ENCODE measurements at regions not wholly inside any gene's neighbourhood (a gene's known extent, or its start where the extent isn't known, plus 50 kb on each side); places are given as distances from the start of the nearest gene placed in this dataset.
"Not testable (repeated sequence)": the region's sequence is repeated elsewhere in the genome, so short reads cannot be mapped to it uniquely, and the experiment has no call there.

DNA sequence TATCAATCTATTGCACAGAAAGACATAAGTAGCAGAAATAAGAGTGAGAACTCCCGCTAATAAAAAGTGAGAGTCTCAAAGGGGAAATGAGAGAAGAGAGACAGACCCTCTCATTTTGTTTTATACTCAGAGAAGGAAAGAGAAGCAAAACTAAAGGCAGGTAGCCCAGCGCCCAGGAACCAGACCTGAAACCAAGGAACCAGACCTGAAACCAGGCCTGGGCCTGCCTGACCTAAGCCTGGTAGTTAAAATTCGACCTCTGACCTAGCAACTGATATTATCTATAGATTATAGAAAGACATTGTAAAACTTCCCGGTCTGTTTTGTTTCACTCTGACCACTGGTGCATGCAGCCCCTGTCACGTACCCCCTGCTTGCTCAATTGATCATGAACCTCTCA lies 134.5 kb upstream of the SEMA6A start:
- Histone ChIP-seq H3K9me3 (no peaks in the 10 kb centered on the region), H3K36me3 (no peaks in the 10 kb centered on the region), H3K4me3 (no peak overlapping the region), H3K27ac (no peak overlapping the region), H3K27me3 (no peaks in the 10 kb centered on the region), H3K4me1 (no peaks in the 10 kb centered on the region)
- intact Hi-C loops (cut with DNase I; ENCODE audit: low total_unique reads) = no loop called here
- WGBS, 5 donors = 73 to 83% (median 79%) methylated on average over 5 of the region's 5 CpGs
- TF ChIP-seq POLR2A (IDR thresholded peaks at IDR 0.05) = no peak
- no peak for TF ChIP-seq EP300 (IDR thresholded peaks at IDR 0.05)
- no peak for TF ChIP-seq POLR2AphosphoS5 (IDR thresholded peaks at IDR 0.05)
- TF ChIP-seq, protein P1, sequence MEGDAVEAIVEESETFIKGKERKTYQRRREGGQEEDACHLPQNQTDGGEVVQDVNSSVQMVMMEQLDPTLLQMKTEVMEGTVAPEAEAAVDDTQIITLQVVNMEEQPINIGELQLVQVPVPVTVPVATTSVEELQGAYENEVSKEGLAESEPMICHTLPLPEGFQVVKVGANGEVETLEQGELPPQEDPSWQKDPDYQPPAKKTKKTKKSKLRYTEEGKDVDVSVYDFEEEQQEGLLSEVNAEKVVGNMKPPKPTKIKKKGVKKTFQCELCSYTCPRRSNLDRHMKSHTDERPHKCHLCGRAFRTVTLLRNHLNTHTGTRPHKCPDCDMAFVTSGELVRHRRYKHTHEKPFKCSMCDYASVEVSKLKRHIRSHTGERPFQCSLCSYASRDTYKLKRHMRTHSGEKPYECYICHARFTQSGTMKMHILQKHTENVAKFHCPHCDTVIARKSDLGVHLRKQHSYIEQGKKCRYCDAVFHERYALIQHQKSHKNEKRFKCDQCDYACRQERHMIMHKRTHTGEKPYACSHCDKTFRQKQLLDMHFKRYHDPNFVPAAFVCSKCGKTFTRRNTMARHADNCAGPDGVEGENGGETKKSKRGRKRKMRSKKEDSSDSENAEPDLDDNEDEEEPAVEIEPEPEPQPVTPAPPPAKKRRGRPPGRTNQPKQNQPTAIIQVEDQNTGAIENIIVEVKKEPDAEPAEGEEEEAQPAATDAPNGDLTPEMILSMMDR (IDR thresholded peaks at IDR 0.05) = no peak
- no peak for DNase-seq

DNA sequence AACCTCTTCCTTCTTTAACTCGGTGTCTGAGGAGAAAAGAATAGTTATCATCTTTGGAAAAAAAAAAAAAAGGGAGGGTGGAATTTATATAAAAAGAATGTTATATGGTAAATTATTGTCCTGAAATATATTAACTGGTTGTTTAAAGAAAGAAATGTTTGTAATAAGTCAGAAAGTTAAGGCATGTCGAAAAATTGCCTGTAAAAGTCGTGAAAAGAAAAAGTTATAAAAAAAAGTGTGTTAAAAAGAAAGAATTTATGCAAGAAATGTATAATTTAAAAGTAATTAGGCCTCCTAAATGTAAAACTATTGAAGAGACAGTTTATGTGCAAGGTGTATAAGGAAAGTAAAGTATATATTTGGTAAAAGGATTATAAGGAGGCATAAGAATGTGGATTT lies 130.5 kb upstream of the SEMA6A start:
- H3K4me1 ChIP-seq; H3K27ac ChIP-seq; H3K27me3 ChIP-seq; intact Hi-C loops (cut with DNase I; ENCODE audit: low total_unique reads); H3K36me3 ChIP-seq; DNase-seq; H3K9me3 ChIP-seq; H3K4me3 ChIP-seq: not testable (repeated sequence)
- WGBS, 5 donors = 79 to 92% (median 86%) methylated on average over 3 of the region's 3 CpGs

DNA sequence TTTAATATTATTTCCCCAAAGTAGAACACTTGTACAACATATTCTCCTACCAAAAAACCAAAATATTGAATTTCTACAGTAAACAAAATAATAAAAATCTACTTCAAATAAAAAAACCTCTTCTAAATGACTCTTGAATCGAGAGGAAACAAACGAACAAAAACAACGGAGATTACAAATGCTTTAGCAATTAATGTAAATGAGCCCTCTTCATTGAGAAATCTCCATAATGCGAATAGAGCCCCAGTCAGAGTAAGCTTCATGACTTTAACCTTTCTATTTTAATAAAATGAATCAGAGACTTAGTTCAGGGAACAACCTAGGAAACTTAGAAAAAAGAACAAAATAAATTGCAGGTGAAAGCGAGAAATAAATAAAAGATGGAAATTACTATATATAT lies 129.3 kb upstream of the SEMA6A start:
- no peak overlapping the region for H3K4me3 ChIP-seq
- WGBS, 5 donors = 89 to 93% (median 90%) methylated on average over 5 of the region's 5 CpGs
- no peak for DNase-seq
- no peaks in the 10 kb centered on the region for H3K27me3 ChIP-seq
- no peak for TF ChIP-seq POLR2AphosphoS5 (IDR thresholded peaks at IDR 0.05)
- no peak for TF ChIP-seq POLR2A (IDR thresholded peaks at IDR 0.05)
- H3K4me1 ChIP-seq = no peaks in the 10 kb centered on the region
- no peak overlapping the region for H3K27ac ChIP-seq
- intact Hi-C loops (cut with DNase I; ENCODE audit: low total_unique reads) = no loop called here
- no peaks in the 10 kb centered on the region for H3K36me3 ChIP-seq
- H3K9me3 ChIP-seq = no peaks in the 10 kb centered on the region

DNA sequence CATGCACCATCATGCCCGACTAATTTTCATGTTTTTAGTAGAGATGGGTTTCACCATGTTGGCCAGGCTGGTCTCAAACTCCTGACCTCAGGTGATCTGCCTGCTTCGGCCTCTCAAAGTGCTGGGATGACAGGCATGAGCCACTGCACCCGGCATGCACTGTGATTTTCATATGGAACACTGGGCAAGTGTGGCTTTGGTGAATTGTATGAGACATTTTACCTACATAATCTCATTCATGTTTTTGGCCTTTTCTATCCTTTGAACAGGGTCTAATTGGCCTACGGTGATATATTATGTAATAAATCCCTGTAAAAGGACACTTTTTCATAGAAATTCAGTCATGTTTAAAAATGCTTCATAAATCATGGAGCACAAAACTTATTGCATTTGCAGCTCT lies 128.7 kb upstream of the SEMA6A start:
- no peak for DNase-seq
- Histone ChIP-seq H3K4me1 (no peaks in the 10 kb centered on the region), H3K4me3 (no peak overlapping the region), H3K27ac (no peak overlapping the region), H3K9me3 (no peaks in the 10 kb centered on the region), H3K36me3 (no peaks in the 10 kb centered on the region), H3K27me3 (no peaks in the 10 kb centered on the region)
- TF ChIP-seq POLR2A (IDR thresholded peaks at IDR 0.05) (no peak), EP300 (IDR thresholded peaks at IDR 0.05) (no peak), POLR2AphosphoS5 (IDR thresholded peaks at IDR 0.05) (no peak)
- TF ChIP-seq, protein P1 (IDR thresholded peaks at IDR 0.05) = no peak
- intact Hi-C loops (cut with DNase I; ENCODE audit: low total_unique reads) = no loop called here
- 81 to 96% (median 89%) methylated on average over 4 of the region's 4 CpGs for WGBS, 5 donors

DNA sequence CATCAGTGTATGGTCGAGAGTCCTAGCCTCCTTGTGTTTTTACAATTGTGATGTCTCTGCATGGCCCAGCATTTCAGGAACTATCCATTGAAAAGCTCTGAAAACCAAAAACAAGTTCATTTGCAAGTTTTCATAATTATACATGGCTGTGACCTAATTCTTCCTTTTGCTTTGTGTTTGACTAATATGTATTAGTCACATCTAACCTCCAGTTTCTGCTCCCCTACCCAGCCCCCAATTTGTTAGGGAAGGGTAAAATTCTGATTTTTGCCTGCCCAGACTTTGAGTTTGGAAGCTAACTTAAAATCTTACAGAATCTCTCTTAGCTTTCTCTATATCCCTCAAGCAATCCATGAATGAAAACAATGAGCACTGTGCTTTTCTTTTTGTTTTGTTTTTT lies 128.2 kb upstream of the SEMA6A start:
- Histone ChIP-seq H3K27ac (no peak overlapping the region), H3K9me3 (no peaks in the 10 kb centered on the region), H3K4me3 (no peak overlapping the region), H3K4me1 (no peaks in the 10 kb centered on the region), H3K36me3 (no peaks in the 10 kb centered on the region), H3K27me3 (no peaks in the 10 kb centered on the region)
- DNase-seq = no peak
- TF ChIP-seq EP300 (IDR thresholded peaks at IDR 0.05) = no peak
- intact Hi-C loops (cut with DNase I; ENCODE audit: low total_unique reads) = no loop called here
- WGBS, 5 donors = 68 to 81% (median 78%) methylated on average over 1 of the region's 1 CpG

DNA sequence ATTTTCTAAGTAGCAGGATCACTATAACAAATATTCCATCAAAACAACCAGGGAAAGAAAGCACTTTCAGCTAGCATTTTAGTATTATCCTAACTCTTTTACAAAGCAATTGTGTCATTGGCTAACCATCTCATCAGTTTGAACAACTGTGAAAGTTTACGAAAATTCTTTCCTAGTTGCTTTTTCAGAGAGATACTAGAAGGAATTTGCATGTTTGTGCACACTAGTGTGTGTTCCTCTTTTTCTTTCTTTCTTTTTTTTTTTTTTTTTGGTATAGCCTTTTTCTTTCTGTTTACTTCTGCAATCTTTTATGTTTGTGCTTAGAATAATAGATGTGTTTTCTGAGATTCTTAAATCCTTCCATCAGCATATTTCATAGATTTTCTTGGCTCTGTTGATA lies 124.7 kb upstream of the SEMA6A start:
- no peak overlapping the region for H3K27ac ChIP-seq
- no peaks in the 10 kb centered on the region for H3K9me3 ChIP-seq
- TF ChIP-seq POLR2AphosphoS5 (IDR thresholded peaks at IDR 0.05) (no peak), EP300 (IDR thresholded peaks at IDR 0.05) (no peak), POLR2A (IDR thresholded peaks at IDR 0.05) (no peak)
- TF ChIP-seq, protein P1 (IDR thresholded peaks at IDR 0.05) = no peak
- WGBS, 5 donors = 42 to 58% (median 49%) methylated on average over 1 of the region's 1 CpG
- H3K4me3 ChIP-seq = no peak overlapping the region
- H3K36me3 ChIP-seq = no peaks in the 10 kb centered on the region
- H3K4me1 ChIP-seq = no peaks in the 10 kb centered on the region
- no peak for DNase-seq
- intact Hi-C loops (cut with DNase I; ENCODE audit: low total_unique reads) = no loop called here
- H3K27me3 ChIP-seq = no peaks in the 10 kb centered on the region
